Endothelial cell of hepatic sinusoid (primary cell): ENCODE measurements at regions not wholly inside any gene's neighbourhood (a gene's known extent, or its start where the extent isn't known, plus 50 kb on each side); places are given as distances from the start of the nearest gene placed in this dataset.

Experiments
- in situ Hi-C: cut with HindIII; loops from 2 replicates; pipeline ENCODE4 v1.10.0; 2017; ENCODE audit warnings: low sequenced_read_pairs

DNA sequence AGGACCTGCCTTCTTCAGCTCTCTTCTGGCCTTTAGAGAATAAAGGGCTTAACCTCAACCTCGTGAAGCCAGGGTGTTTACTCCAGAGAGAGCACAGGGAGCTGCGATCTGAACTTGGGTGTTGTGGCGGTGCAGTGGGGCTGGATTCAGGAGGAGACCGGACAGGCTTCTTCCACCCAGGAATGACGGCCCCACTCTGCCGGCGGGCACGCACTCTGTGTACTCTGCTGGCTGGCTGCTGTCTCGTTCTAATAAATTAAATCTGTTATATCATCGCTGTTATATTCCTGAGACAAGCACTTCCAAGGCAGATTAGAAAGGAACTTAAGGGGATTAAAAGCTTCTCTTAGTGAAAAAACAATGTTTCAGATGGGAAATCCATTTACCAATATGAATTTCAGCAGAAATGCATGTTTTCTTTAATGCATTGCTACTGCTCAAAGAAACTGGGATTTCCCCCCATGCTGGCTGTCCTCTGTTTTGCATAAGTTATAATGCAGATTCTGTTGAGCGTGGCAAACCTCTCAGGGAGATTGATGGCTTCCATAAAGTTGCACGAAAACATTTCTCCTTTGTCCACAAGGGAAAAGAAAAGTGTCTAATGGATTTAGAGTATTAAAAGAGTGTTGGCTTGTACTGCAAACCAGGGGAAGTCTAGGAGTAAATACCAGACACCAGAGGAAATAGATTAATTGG, 168.6 kb upstream of the IRX3 start:
- in situ Hi-C loops = no loop called here

DNA sequence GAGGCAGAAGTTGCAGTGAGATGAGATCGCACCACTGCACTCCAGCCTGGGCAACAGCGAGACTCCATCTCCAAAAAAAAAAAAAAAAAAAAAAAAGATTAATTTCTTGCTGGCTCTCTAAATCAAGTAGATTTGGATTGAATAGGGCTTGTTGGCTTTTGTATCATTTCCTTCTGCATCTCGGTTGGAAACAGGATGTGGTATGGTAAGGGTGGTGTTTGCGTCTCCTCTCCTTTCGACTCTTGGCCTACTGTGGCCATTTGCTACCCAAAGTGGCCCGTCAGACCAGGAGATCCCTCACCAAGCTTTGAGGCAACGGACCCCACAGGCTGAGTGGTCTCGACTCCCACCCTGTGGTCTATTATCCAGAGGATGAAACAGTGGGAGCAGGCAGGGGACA, 168.0 kb upstream of the IRX3 start:
- in situ Hi-C loops = no loop called here

DNA sequence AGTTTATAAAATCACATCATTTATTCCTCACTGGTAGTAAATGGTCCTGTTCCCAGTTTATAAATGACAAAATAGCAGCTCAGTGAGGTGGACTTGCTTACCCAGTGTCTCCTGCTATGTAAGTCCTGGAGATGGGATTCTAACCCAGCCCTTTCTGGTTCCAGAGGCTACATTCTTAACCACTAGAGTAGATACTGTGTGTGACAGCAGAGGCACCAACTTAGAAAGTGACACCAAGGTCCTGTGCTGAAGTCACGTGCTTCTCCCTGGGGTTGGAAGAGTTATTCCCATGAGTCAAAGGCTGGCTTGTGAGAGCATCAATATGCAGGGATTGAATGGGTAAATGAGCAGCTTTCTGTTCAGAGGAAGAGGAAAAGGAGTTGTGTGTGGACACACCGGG, 167.3 kb upstream of the IRX3 start:
- in situ Hi-C loops = no loop called here

DNA sequence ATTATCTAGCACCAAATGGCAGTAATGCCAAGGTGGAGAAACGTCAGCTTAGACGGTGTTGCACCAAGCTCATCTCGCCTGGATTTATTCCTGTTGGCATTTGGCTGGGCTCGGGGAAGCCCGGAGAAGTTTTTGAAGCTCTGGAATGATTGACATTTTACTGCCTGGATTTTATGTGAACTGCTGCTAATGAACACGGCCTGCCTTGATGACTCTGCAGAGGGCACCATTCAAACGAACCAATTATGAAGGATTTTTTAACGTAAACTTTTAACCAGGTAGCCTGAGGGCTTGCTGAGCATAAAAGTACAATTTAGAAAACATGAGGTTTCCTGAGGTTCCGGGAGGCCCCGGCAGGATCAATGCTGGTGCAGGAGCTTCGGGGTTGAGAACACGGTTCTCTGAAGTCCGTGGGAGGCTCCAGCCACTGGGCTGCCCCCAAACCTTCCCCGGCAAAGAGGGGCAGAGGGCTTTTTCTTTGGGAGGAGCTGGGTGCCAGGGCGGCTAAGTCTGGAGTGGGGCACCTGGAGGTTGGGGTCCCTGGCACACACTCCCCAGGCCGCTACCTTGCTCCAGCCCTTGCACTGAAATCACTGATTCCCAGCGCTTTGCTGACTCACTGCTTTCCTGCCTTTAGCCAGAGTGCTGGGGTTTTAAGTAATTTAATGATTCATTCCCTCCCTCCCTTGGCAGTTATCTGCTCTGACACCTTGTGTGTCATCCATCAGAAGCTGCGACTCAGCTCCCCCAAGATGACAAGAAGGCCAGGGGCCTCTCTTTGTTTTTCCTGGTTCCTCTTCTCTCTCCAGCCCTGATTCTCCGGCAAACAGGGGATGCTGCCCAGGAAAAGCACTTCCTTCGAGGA, 161.2 kb upstream of the IRX3 start:
- in situ Hi-C loops = no loop called here

DNA sequence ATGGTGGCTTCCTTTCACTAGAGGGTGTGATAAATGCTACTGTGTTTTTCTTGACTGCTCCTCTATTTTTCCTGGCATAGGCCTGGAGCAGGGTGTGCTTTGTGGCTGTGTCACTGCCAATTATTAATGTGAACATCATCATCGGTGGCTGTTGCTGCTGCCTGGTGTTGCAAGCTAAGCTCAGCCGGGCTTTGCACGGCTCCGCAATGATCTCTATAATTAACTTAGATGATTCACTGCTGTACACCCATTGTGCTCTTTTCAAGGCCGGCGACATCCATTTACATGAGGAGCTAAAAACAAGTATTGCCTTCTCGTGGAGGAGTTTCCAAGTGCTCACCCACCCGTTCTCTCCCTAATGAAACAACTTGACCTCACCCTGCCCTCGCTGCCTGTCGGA, 160.1 kb upstream of the IRX3 start:
- in situ Hi-C loops = no loop called here

DNA sequence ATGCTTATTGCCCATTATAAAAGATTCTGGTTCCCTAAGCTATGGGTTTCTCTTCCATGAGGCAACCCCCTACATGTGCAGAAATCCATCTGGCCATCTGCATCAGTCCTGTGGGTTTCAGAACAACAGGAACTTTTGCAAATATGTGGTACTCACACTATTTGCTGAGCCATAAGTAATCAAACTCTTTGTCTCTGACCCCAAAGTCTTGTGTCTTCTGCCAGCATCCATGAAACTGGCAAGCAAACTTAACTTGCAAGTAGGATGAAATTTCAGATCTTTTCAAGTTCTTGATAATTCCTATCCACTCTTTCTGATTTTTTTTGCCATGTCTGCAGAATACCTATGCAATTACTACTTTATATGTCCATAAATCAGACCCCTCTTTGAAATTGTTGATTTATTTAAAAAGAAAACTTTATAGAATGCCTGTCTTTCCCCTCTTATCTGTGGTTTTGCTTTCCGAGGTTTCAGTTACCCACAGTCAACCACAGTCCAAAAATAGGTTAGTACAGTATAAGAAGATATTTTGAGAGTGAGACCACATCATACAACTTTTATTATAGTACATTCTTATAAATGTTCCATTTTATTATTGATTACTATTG, 158.4 kb upstream of the IRX3 start:
- in situ Hi-C loops = no loop called here

DNA sequence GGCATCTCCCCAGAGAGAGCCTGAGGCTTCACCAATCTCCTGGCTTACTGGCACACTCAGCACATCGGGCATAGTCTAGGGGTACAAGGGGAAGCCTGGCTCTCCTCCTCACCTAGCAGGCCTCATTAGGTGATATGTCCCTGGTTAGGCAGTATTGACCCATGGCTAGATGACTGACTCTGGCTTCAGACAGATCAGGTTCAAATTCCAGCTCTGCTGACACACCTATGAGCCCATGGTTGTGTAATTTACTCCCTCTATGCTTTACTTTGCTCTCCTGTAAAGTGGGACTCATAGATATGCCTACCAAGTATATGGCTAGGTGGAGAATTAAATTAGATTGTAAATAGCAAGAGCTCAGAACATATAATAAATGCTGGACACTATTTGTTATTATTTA, 157.3 kb upstream of the IRX3 start:
- in situ Hi-C loops = no loop called here

DNA sequence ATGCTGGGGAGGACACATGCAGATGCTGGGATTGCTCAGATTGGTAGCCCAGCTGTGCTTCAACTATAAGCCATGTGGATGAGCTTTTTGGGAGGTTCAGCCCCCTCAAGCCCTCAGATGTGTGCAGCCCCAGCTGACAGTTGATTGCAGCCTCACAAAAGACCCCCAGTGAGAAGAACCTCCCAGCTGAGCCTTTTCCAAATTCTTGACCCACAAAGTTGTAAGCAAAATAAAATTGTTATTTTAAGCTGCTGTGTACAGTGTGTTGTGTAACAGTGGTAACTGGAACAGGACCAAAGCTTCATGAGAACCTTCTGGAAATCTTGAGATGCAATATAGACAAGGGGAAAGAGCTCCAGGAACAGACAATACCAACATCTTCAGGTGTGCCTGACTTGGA, 156.8 kb upstream of the IRX3 start:
- in situ Hi-C loops = no loop called here

DNA sequence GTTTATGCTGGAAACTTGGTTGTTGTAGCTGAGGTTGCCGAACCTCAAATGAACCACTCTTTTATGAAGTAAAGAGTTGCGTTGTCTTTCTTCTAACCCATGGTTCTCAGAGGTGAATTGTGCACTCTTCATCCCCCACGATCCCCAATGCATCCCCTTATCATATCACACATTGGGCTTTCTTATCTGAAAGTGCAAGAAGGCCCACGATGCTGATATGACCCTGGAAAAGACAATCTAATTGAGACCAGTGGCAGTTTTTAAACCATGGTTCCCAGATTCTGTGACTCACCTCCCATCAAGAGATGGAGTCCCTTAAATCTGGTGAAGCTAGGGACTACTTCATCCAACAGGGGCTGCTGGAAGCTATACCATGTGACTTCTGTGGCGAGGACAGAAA, 156.3 kb upstream of the IRX3 start:
- in situ Hi-C loops = no loop called here

DNA sequence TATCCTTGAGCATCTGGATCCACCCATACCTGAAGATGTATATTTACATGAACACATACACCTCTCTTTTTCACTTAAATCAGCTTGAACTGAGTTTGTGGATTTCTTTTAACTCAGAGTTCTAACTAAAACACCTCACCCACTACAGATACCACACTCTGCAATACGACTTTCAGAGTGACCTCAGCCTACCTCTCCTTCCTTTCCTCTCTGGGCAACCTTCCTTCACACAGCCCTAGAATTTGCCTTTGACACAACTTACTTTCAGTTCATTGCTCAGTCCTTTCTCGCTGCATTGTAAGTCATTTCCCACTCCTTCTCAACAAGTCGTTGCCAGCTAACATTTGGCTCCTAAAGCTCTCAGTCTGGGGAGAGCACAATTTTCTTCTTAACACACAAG, 151.9 kb upstream of the IRX3 start:
- in situ Hi-C loops = no loop called here

DNA sequence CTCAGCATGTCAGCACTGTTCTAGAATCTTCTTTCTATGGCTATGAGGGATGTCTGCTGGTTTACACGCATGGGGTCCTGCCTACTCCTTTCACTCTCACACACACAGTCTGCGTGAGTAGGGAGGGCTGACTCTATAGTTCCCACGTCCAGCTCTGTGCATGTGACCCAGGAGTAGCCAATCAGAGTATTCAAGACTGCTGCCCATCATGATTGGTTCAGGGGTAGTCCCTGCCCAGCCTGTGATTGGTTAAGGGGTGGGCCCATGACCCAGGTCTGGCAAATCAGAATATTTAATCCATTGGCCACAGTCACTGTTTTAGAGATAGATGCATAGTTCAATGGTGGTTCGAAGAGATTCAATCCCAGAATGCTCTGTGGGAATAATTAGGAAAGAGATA, 151.3 kb upstream of the IRX3 start:
- in situ Hi-C loops = no loop called here

DNA sequence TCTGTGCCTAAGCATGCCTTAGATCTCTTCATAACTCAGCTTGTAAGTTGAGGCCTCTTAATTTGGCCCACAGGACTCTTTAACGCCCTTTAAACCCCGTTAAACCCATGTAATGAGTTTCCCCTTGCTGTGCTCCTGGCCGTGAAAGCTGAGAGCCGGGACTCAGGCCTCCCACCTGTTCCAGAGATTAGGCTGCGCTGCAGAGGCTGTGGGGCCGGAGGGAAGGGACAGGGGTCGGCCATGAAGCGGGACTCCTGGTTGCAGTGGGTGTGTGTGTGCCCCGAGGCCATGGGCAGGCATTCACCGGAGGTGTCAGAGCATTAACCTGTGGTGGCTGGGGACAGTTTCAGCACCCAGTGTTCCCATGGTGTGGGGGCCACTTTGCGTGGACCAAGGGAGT, 150.8 kb upstream of the IRX3 start:
- in situ Hi-C loops = no loop called here

DNA sequence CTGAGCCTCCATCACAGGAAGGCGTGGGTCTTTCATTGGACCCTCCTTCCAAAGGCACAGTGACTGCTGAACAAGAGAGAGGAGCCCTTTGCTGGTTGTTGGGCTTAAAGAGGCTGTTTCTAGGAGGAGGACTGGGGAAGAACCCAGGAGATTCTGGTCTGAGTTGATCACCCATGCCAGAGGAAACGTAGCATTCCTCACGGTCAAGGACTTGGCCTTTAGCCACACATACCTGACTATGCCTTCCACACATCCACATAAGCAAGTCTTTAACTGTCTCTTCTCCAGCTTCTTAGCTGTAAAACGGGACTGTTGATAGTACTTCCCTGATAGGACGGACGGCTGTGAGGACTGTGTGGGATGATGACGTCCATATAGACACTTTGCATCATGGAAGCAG, 149.8 kb upstream of the IRX3 start:
- in situ Hi-C loops = no loop called here

DNA sequence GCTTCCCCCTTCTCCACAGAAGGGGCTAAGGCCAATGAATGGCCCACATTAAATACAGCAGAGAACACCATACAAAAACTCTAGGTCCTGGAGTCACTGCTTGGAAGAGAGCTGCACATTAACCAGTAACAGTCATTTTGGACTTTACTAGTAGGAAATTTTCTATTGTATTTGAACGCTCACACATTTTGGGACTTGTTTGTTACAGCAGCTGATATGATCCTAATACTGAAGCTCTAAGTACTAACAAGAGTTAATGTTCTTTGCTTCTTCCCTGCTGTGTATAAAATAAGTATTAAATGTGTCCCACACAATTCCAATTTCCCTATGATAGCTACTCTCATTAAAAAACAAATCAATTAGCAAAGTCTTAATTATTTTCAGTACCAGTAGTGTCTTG, 148.3 kb upstream of the IRX3 start:
- in situ Hi-C loops = no loop called here

DNA sequence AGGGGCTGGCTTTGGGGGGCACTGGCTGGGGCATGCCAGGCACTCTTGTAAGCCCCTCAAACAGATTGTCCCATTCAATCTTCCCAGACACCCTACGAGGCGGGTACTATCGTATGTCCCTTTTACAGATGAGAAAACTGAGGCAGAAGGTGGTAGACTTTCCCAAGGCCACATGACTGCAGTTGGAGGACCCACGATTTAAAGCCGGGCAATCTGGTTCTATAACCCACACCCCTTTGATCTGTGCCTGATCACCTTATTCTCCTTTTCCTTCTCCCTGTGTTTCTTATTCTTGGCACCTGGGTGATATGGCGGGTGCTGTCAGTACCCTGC, 146.3 kb upstream of the IRX3 start:
- in situ Hi-C loops = no loop called here

DNA sequence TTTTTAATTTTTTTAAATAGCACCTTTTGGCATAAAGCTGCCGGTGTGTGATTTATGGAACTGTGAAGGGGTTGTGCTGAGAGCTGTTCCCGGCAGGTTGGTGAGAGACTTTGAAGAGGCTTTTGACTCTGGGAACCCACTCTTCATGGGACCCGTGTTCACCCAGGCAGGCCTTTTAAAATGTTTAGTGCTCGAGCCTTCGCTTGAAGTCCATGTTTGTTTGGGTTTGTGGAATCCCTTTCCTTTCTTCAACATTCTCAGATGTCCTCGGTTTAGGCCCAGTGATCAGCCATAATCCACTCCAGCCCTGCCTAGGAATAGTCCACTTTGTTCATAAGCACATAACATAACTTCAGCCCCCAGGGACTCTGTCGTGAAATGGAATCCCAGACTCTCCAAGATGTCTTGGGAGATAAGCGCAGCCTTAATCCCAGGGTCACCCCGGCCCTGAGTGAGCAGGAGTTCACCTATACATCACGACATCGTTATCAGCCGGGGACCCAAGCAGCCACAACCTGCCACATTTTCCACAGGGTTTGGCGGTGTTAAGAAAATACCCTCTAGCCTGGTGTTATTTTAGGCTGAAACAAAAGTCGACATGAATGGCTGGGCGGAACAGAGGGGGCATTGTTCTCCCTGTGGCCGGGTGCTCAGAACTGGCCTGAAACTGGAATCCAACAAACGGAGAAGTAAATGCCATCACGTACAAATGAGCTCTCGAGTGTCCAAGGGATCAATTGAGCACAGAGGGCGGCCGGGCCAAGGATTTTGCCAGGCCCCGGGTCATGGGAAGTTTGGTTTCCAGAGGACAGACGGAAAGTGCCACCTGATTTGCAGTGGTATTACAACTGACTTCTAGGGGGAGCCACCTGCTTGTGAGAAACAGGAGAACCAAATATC, 145.7 kb upstream of the IRX3 start:
- in situ Hi-C loops = no loop called here

DNA sequence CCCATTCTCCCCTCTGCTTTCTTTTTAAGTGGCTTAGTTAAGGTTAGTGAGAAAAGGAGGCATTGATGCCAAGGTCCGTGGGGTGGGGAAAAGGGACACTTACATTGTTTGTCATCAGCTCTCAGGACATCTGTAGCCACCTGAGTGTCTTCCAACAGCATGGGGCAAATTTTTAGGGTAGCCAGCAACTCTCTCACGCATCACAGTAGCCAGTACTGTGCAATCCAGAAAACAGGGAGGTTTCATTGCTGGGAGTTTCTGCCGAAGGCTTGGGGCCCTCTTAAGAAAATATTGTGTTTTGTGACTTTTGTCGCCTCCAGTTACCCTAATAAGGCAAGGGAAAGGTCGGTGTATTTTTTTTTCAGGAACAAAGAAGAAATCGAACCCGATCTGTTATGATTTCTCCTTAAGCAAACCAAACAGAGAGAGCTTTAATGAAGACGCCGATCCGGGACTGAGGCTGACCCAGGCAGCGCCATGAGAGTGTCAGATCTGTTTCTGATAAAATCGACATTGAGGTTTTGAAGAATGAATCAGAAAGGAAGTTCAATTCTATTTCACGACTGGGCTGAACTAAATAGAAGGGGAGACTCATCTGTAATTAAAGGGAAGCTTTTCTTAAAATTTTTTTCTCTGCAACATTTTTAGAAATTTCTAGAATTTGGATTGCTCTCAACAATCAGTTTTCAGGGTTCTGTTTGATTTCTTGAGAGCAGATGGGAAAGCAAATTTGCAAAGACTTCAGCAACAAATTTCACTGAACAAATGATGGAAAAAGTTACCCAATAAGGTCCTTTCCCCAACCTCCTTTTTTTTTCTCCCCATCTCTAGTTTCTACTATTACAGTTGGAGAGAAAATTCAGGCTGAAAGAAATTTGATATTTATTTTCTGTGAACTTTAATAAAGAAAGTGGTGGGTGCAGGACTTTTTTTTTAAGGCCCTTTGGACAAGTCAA, 144.7 kb upstream of the IRX3 start:
- in situ Hi-C loops = no loop called here

DNA sequence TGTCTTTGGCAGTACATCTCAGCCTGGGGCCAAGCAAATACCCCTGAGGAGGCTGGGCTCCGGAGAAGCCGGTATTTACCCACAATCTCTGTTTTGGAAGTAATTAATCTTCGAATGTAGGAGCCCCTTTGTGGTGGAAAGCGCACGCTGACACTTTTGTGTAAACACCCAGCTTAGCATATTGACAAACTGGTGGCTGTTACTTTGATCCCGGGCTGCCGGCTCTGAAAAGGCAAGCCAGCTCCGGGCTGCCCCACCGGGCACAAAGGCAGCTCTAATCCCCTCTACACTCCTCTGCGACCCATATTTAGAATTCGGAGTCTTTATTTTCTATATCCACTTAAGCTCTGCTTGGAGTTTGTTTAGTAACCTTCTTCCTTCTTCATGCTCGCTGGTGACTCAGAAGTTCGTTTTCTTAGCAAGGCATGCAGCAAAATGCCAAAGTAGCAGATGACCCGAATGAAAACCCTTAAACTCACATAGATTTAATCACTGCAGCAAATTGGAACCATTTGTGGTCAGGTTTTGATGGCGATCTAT, 144.0 kb upstream of the IRX3 start:
- in situ Hi-C loops = no loop called here

DNA sequence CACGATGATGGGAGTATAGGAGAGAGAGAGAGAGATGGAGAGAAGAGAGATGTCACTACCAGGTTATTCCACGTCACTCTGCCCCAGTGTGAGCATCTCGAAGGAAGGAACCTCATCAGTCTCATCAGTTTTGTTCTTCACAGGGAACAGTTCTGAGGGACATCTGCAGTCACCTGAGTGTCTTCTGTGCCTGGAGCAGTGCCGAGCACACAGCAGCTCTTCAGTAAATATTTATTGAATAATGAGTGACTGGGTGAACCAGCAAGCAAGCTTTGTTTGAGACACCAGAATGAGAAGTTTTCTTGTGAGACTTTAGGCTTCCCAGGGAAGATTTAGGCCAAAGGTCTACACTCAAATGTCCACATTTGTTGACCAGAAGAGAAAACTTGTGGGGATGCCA, 142.4 kb upstream of the IRX3 start:
- in situ Hi-C loops = no loop called here

DNA sequence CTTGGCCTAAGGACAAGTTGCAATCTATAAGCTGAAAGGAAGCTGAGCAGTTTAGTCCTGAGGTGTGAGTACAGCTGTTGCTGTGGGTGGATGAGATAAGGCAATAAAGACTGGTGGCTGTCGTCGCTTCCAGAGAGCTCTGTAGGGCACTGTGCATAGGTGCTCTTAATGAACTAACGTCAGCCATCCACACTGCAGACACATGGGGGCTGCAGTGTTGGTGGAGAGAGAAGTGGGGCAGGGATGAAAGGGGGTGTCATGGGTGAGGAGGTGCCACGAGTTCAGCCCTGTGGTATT, 139.9 kb upstream of the IRX3 start:
- in situ Hi-C loops = no loop called here
